OCI-LY1 (cell line): ENCODE measurements at regions not wholly inside any gene's neighbourhood (a gene's known extent, or its start where the extent isn't known, plus 50 kb on each side); places are given as distances from the start of the nearest gene placed in this dataset.

ENCODE experiments used
- H2AFZ ChIP-seq: fragments of 200-600 bp; sonication (generic), shearing (Covaris generic); 2 replicates; pipeline ENCODE4 v1.6.0; 2014; ENCODE audit warnings: antibody characterized with exemption, mild to moderate bottlenecking, low read length
- H3F3A ChIP-seq: fragments of 200-600 bp; sonication (generic), shearing (Covaris generic); 2 replicates; pipeline ENCODE4 v1.6.0; 2014; ENCODE audit warnings: mild to moderate bottlenecking, antibody characterized with exemption, low read length, moderate library complexity; ENCODE audit not compliant: insufficient read depth
- H3K27ac ChIP-seq: fragments of 200-600 bp; sonication (generic); 2 replicates; pipeline ENCODE4 v1.5.1; 2014; ENCODE audit warnings: low read length, mixed run types, mild to moderate bottlenecking, low read depth; ENCODE audit not compliant: poor library complexity, severe bottlenecking
- H3K27me3 ChIP-seq: fragments of 200-600 bp; sonication (generic); 2 replicates; pipeline ENCODE4 v1.6.0; 2014; ENCODE audit warnings: antibody characterized with exemption, mild to moderate bottlenecking, low read length, moderate library complexity; ENCODE audit not compliant: insufficient read depth
- H3K36me3 ChIP-seq: fragments of 200-600 bp; sonication (generic); 2 replicates; pipeline ENCODE4 v1.6.1; 2014; ENCODE audit warnings: mild to moderate bottlenecking, antibody characterized with exemption, low read length, moderate library complexity, mixed read lengths; ENCODE audit not compliant: insufficient read depth
- H3K4me1 ChIP-seq: fragments of 200-600 bp; sonication (generic); 2 replicates; pipeline ENCODE4 v1.5.1; 2014; ENCODE audit warnings: mild to moderate bottlenecking, low read length, moderate library complexity; ENCODE audit not compliant: insufficient read depth, severe bottlenecking
- H3K4me2 ChIP-seq: fragments of 200-600 bp; sonication (generic), shearing (Covaris generic); 2 replicates; pipeline ENCODE4 v1.6.1; 2014; ENCODE audit warnings: low read length
- H3K4me3 ChIP-seq: fragments of 200-600 bp; sonication (generic); 2 replicates; pipeline ENCODE4 v1.5.1; 2014; ENCODE audit warnings: low read length, low read depth, mild to moderate bottlenecking, mixed read lengths; ENCODE audit not compliant: poor library complexity, severe bottlenecking
- H3K79me2 ChIP-seq: fragments of 200-600 bp; shearing (Covaris generic); 2 replicates; pipeline ENCODE4 v1.6.1; 2016; ENCODE audit warnings: mixed run types, low read length, mixed read lengths; ENCODE audit not compliant: insufficient read depth
- H3K9ac ChIP-seq: fragments of 200-600 bp; sonication (generic), shearing (Covaris generic); 2 replicates; pipeline ENCODE4 v1.6.1; 2014; ENCODE audit warnings: mild to moderate bottlenecking, low read length, mixed read lengths
- H3K9me2 ChIP-seq: fragments of 200-600 bp; sonication (generic), shearing (Covaris generic); 2 replicates; pipeline ENCODE4 v1.6.1; 2014; ENCODE audit warnings: low read depth, mild to moderate bottlenecking, low read length, mixed read lengths
- H3K9me3 ChIP-seq: fragments of 200-600 bp; shearing (Covaris generic); 2 replicates; pipeline ENCODE4 v1.6.1; 2014; ENCODE audit warnings: low read length, mixed read lengths
- H4K20me1 ChIP-seq: fragments of 200-600 bp; sonication (generic), shearing (Covaris generic); 2 replicates; pipeline ENCODE4 v1.6.0; 2016; ENCODE audit warnings: mild to moderate bottlenecking, low read length; ENCODE audit not compliant: insufficient read depth
- EZH2 ChIP-seq: fragments of 200-600 bp; sonication (generic), shearing (Covaris generic); IDR thresholded peaks from 2 replicates; pipeline ENCODE4 v1.8.0; 2017; ENCODE audit warnings: borderline replicate concordance, mixed run types, mild to moderate bottlenecking, antibody characterized with exemption, low read length, moderate library complexity, mixed read lengths
- TF ChIP-seq, protein P1 (sequence below): fragments of 200-600 bp; sonication (generic), shearing (Covaris generic); IDR thresholded peaks from 2 replicates; pipeline ENCODE4 v1.5.1; 2017; ENCODE audit warnings: mild to moderate bottlenecking, antibody characterized with exemption, low read length, moderate library complexity, mixed read lengths

DNA sequence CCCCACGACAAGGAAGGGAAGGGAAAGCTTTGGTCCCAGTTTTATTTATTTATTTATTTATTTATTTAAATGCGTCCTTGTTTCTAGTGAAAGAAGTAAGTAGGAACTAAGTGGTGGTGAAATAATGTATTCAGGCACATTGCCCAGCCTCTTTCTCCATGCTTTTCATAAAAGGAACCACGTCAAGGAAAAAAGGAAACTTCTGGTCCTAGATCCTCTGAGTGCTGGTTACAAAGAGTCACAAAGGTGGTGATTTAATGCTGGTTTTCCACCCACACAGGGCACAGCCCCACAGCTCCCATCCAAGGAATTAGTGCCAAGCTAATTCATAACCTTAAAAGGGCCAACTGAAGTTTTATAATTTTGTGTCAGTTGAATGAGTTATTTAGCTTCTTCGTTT lies 206.6 kb upstream of the GYPA start:
- H3K36me3 ChIP-seq = no peaks in the 10 kb centered on the region
- H3K4me2 ChIP-seq = no peak overlapping the region
- no peaks in the 10 kb centered on the region for H3K27me3 ChIP-seq
- H3K27ac ChIP-seq = no peak overlapping the region
- no peaks in the 10 kb centered on the region for H3K79me2 ChIP-seq
- H4K20me1 ChIP-seq = no peaks in the 10 kb centered on the region
- H3K9me2 ChIP-seq = no peaks in the 10 kb centered on the region
- no peaks in the 10 kb centered on the region for H3K4me1 ChIP-seq
- no peak overlapping the region for H3K9ac ChIP-seq
- no peaks in the 10 kb centered on the region for H3F3A ChIP-seq
- H3K9me3 ChIP-seq = no peaks in the 10 kb centered on the region
- no peak overlapping the region for H3K4me3 ChIP-seq
- no peak overlapping the region for H2AFZ ChIP-seq
- TF ChIP-seq, protein P1, sequence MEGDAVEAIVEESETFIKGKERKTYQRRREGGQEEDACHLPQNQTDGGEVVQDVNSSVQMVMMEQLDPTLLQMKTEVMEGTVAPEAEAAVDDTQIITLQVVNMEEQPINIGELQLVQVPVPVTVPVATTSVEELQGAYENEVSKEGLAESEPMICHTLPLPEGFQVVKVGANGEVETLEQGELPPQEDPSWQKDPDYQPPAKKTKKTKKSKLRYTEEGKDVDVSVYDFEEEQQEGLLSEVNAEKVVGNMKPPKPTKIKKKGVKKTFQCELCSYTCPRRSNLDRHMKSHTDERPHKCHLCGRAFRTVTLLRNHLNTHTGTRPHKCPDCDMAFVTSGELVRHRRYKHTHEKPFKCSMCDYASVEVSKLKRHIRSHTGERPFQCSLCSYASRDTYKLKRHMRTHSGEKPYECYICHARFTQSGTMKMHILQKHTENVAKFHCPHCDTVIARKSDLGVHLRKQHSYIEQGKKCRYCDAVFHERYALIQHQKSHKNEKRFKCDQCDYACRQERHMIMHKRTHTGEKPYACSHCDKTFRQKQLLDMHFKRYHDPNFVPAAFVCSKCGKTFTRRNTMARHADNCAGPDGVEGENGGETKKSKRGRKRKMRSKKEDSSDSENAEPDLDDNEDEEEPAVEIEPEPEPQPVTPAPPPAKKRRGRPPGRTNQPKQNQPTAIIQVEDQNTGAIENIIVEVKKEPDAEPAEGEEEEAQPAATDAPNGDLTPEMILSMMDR = no peak
- TF ChIP-seq EZH2 = no peak

DNA sequence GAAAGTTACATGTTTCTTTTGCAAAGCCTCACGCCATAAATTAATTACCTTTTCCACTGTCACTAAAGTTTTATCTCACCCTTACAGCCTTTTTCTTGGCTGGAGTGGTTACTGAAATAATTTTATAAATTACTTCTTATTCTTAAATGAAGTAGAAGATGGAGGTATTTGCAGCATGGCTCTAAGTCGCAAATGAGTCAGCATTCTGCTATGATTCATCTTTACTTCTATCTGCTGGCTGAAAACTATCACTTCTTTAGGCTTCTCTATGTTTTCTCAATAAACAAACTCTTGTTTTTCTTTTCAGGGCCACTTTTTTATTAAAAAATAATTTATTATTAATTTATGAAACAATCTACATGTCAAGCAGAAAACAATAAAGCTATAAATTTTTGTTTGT lies 210.2 kb upstream of the GYPA start:
- Histone ChIP-seq H3K4me3 (no peak overlapping the region), H3K4me1 (no peaks in the 10 kb centered on the region), H3K79me2 (no peaks in the 10 kb centered on the region), H3K36me3 (no peaks in the 10 kb centered on the region), H2AFZ (no peak overlapping the region), H3K9me3 (no peaks in the 10 kb centered on the region), H3K9me2 (no peaks in the 10 kb centered on the region), H3K27ac (no peak overlapping the region), H3K27me3 (no peaks in the 10 kb centered on the region), H4K20me1 (no peaks in the 10 kb centered on the region), H3K9ac (no peak overlapping the region), H3K4me2 (no peak overlapping the region), H3F3A (no peaks in the 10 kb centered on the region)
- TF ChIP-seq, protein P1 = no peak
- no peak for TF ChIP-seq EZH2

DNA sequence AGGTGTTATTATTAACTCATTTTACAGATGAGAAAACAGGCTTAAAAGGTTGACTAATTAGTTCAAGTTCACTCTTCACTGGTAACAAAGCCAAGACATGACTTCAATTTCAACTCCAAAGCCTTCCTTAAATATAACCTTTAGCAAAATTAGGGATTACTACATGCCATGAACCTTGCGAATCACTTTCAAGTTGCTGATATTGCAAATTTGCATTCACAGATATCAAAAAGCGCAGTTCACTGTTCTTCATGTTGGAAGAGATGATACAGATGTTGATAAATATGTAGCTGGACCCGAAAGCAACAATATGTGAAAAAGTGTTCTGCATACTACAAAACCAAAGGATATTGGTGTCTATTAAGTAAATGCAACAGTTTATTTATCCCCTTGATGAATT lies 210.8 kb upstream of the GYPA start:
- no peak overlapping the region for H3K9ac ChIP-seq
- H3K27ac ChIP-seq = no peak overlapping the region
- H3F3A ChIP-seq = no peaks in the 10 kb centered on the region
- H3K27me3 ChIP-seq = no peaks in the 10 kb centered on the region
- no peak overlapping the region for H3K4me2 ChIP-seq
- no peak overlapping the region for H2AFZ ChIP-seq
- H3K9me2 ChIP-seq = no peaks in the 10 kb centered on the region
- H3K79me2 ChIP-seq = no peaks in the 10 kb centered on the region
- no peaks in the 10 kb centered on the region for H3K4me1 ChIP-seq
- no peaks in the 10 kb centered on the region for H3K9me3 ChIP-seq
- no peaks in the 10 kb centered on the region for H4K20me1 ChIP-seq
- no peaks in the 10 kb centered on the region for H3K36me3 ChIP-seq
- H3K4me3 ChIP-seq = no peak overlapping the region
- TF ChIP-seq, protein P1 = no peak
- no peak for TF ChIP-seq EZH2
